ENCODE measurements at regions not wholly inside any gene's neighbourhood (a gene's known extent, or its start where the extent isn't known, plus 50 kb on each side); places are given as distances from the start of the nearest gene placed in this dataset.

- Histone ChIP-seq H3K36me3 (ENCODE audit: control insufficient read depth in 2 of 4, insufficient read depth in 4 of 4, low read length in 3 of 4) (no peaks in the 10 kb centered on the region), H3K14ac (ENCODE audit: insufficient read length) (no peak overlapping the region), H3K27me3 (replicated peaks in 1 of 4; ENCODE audit: control insufficient read depth in 3 of 4, extremely low read depth in 1 of 4, insufficient read depth in 3 of 4, low read length in 3 of 4) (peaks cover 0 to 11% (median 2%) of the 10 kb centered on the region in 4 experiments; a peak in 5 of 7 replicates), H2BK15ac (ENCODE audit: low read length) (no peak overlapping the region), H4K8ac (ENCODE audit: extremely low read depth, insufficient read depth, low read length) (no peak overlapping the region), H2BK20ac (ENCODE audit: low read length) (0 out of 2 replicates have a peak overlapping the region, but pooled peaks have one; percentile 62), H3K23ac (ENCODE audit: insufficient read length) (no peak overlapping the region), H4K91ac (replicated peaks; ENCODE audit: insufficient read length, low read length) (no peak overlapping the region), H3K4me3 (ENCODE audit: extremely low read depth in 1 of 4, insufficient read depth in 2 of 4, low read depth in 3 of 4, low read length in 4 of 4) (no peak overlapping the region), H2AK5ac (ENCODE audit: low read depth, low read length) (peak overlapping the region; percentile 1; the same call in 1 of the 2 replicates), H3K4ac (replicated peaks; ENCODE audit: insufficient read length, low read depth, low read length) (no peak overlapping the region), H2BK12ac (ENCODE audit: low read depth, low read length) (no peak overlapping the region; the same call in 1 of the 2 replicates), H3K27ac (ENCODE audit: low read depth, low read length) (no peak overlapping the region), H4K5ac (ENCODE audit: insufficient read length, low read depth, low read length) (no peak overlapping the region), H2AFZ (ENCODE audit: low read length) (no peak overlapping the region), H3K23me2 (ENCODE audit: low read depth, low read length) (no peaks in the 10 kb centered on the region; the same call in 1 of the 2 replicates), H3K79me1 (ENCODE audit: low read depth, low read length) (no peaks in the 10 kb centered on the region), H2BK120ac (replicated peaks; ENCODE audit: low read depth, low read length) (no peak overlapping the region), H3K18ac (ENCODE audit: extremely low read depth, low read length) (no peak overlapping the region), H4K20me1 (replicated peaks in 1 of 2; ENCODE audit: control insufficient read depth in 1 of 2, insufficient read depth in 2 of 2, low read length in 2 of 2) (no peaks in the 10 kb centered on the region), H3K79me2 (ENCODE audit: control insufficient read depth in 1 of 2, insufficient read depth in 2 of 2, low read length in 2 of 2) (no peaks in the 10 kb centered on the region), H3K4me2 (ENCODE audit: insufficient read depth in 1 of 2, low read depth in 2 of 2, low read length in 2 of 2) (no peak overlapping the region), H3K9me3 (ENCODE audit: insufficient read depth in 2 of 2, low read depth in 1 of 2, low read length in 1 of 2) (no peaks in the 10 kb centered on the region), H2BK5ac (ENCODE audit: low read depth, low read length) (no peak overlapping the region), H3K9ac (replicated peaks in 1 of 4; ENCODE audit: extremely low read depth in 1 of 4, low read depth in 3 of 4, low read length in 3 of 4) (no peak overlapping the region), H3K56ac (replicated peaks; ENCODE audit: insufficient read length, low read depth, low read length) (no peak overlapping the region), H3K4me1 (replicated peaks in 1 of 4; ENCODE audit: control insufficient read depth in 3 of 4, insufficient read depth in 4 of 4, low read length in 3 of 4) (peaks cover 6 to 28% (median 11%) of the 10 kb centered on the region in 4 experiments)
- FAIRE-seq, result no peak
- TF ChIP-seq SIRT6 (IDR thresholded peaks at IDR 0.05; ENCODE audit: low read length) (no peak), ATF2 (IDR thresholded peaks at IDR 0.05; ENCODE audit: low read length) (no peak), SRF (IDR thresholded peaks at IDR 0.05; ENCODE audit: low read depth, low read length) (no peak), SP1 (IDR thresholded peaks at IDR 0.05; ENCODE audit: low read depth, low read length) (no peak), RAD21 (IDR thresholded peaks at IDR 0.05 in 1 of 2, conservative IDR thresholded peaks at IDR 0.05 in 1 of 2; ENCODE audit: low read depth in 2 of 2, low read length in 2 of 2) (no peak)
- CTCF ChIA-PET (ENCODE audit: partially characterized antibody), result interaction anchor here (0.6 to 6.1 kb wide), 3 partner anchors 49 to 746 kb away, joined by 3 to 55 read pairs (median 3); no protein-coding TSS in a partner anchor
- DNase-seq (ENCODE audit: low read depth in 1 of 2, low spot score in 2 of 2), result no peak
- POLR2A ChIA-PET (ENCODE audit: partially characterized antibody), result no interaction called here
- WGBS, 2 experiments (ENCODE audit: extremely low coverage in 1 of 2, insufficient coverage in 1 of 2, insufficient read length in 1 of 2, insufficient replicate concordance in 2 of 2, low coverage in 1 of 2, low lambda C conversion rate in 2 of 2, missing lambda C conversion rate in 1 of 2), result 93% methylated on average over 2 of the region's 2 CpGs; no CpG with 5 or more reads in 1 of the 2 experiments
Observed at GRCh38 chr7:42688056-42688371, 223.9 kb downstream of the C7orf25 start.

Measured in H1 (cell line).